ENCODE measurements at regions not wholly inside any gene's neighbourhood (a gene's known extent, or its start where the extent isn't known, plus 50 kb on each side); places are given as distances from the start of the nearest gene placed in this dataset.

- no peak for DNase-seq
- no peak overlapping the region for H2AFZ ChIP-seq (ENCODE audit: low read depth, low read length)
- no peak overlapping the region for H2BK5ac ChIP-seq (ENCODE audit: low read depth, low read length, poor library complexity, severe bottlenecking)
- no peak overlapping the region for H3K23ac ChIP-seq (ENCODE audit: low read length in 2 of 2)
- H3K27ac ChIP-seq (ENCODE audit: low read length, poor library complexity, severe bottlenecking) = no peak overlapping the region
- no peak overlapping the region for H3K14ac ChIP-seq (ENCODE audit: low read length in 2 of 2)
- H3K36me3 ChIP-seq (ENCODE audit: control insufficient read depth in 1 of 2, insufficient read depth in 2 of 2, low read depth in 1 of 2, low read length in 2 of 2) = no peaks in the 10 kb centered on the region
- H3K9me3 ChIP-seq (ENCODE audit: control insufficient read depth, low read length) = peaks cover 12% of the 10 kb centered on the region
- no peak overlapping the region for H3K9ac ChIP-seq (ENCODE audit: low read length)
- no peak overlapping the region for H3K4me3 ChIP-seq (ENCODE audit: insufficient read depth in 1 of 2, low read depth in 1 of 2, low read length in 2 of 2)
- no peak overlapping the region for H2BK120ac ChIP-seq (ENCODE audit: low read depth, low read length)
- H2BK15ac ChIP-seq (ENCODE audit: low read depth, poor library complexity, severe bottlenecking) = no peak overlapping the region
- no peak overlapping the region for H3K4me2 ChIP-seq (ENCODE audit: low read length, poor library complexity, severe bottlenecking)
- no peak overlapping the region for H3K4ac ChIP-seq (ENCODE audit: low read depth in 1 of 2, low read length in 2 of 2)
- no peak overlapping the region for H4K8ac ChIP-seq (ENCODE audit: low read length)
- no peak overlapping the region for H2AK5ac ChIP-seq (ENCODE audit: low read length, severe bottlenecking)
- H3K4me1 ChIP-seq (ENCODE audit: control insufficient read depth, insufficient read depth, low read depth, low read length) = peaks cover 2% of the 10 kb centered on the region
- H4K91ac ChIP-seq (ENCODE audit: low read length) = no peak overlapping the region
- no peaks in the 10 kb centered on the region for H3K79me1 ChIP-seq (replicated peaks; ENCODE audit: low read length, poor library complexity, severe bottlenecking)
- H3K18ac ChIP-seq (ENCODE audit: low read depth in 1 of 2, low read length in 2 of 2) = no peak overlapping the region
- peaks cover 0 to 3% of the 10 kb centered on the region in 2 experiments for H3K27me3 ChIP-seq (ENCODE audit: control insufficient read depth in 1 of 2, insufficient read depth in 1 of 2, low read length in 2 of 2)
- H2BK12ac ChIP-seq (ENCODE audit: low read length in 2 of 2) = no peak overlapping the region
These were observed 173.4 kb downstream of the BMP4 start for GRCh38 chr14:53783256-53783655.

GRCh38 chr14:53780051-53780555 is 176.5 kb downstream of the BMP4 start:
- Histone ChIP-seq H3K4me1 (ENCODE audit: control insufficient read depth, insufficient read depth, low read depth, low read length) (no peaks in the 10 kb centered on the region), H3K79me1 (replicated peaks; ENCODE audit: low read length, poor library complexity, severe bottlenecking) (no peaks in the 10 kb centered on the region), H3K14ac (ENCODE audit: low read length in 2 of 2) (no peak overlapping the region), H3K4me2 (ENCODE audit: low read length, poor library complexity, severe bottlenecking) (no peak overlapping the region), H3K36me3 (ENCODE audit: control insufficient read depth in 1 of 2, insufficient read depth in 2 of 2, low read depth in 1 of 2, low read length in 2 of 2) (no peaks in the 10 kb centered on the region), H3K18ac (ENCODE audit: low read depth in 1 of 2, low read length in 2 of 2) (no peak overlapping the region), H2BK12ac (ENCODE audit: low read length in 2 of 2) (no peak overlapping the region), H2BK120ac (ENCODE audit: low read depth, low read length) (no peak overlapping the region), H4K8ac (ENCODE audit: low read length) (no peak overlapping the region), H3K9ac (ENCODE audit: low read length) (no peak overlapping the region), H3K23ac (ENCODE audit: low read length in 2 of 2) (no peak overlapping the region), H4K91ac (ENCODE audit: low read length) (no peak overlapping the region), H2BK5ac (ENCODE audit: low read depth, low read length, poor library complexity, severe bottlenecking) (no peak overlapping the region), H3K9me3 (ENCODE audit: control insufficient read depth, low read length) (peaks cover 8% of the 10 kb centered on the region), H2AFZ (ENCODE audit: low read depth, low read length) (no peak overlapping the region), H3K27me3 (ENCODE audit: control insufficient read depth in 1 of 2, insufficient read depth in 1 of 2, low read length in 2 of 2) (no peaks in the 10 kb centered on the region), H3K27ac (ENCODE audit: low read length, poor library complexity, severe bottlenecking) (no peak overlapping the region), H3K4ac (ENCODE audit: low read depth in 1 of 2, low read length in 2 of 2) (no peak overlapping the region), H2AK5ac (ENCODE audit: low read length, severe bottlenecking) (no peak overlapping the region), H2BK15ac (ENCODE audit: low read depth, poor library complexity, severe bottlenecking) (no peak overlapping the region), H3K4me3 (ENCODE audit: insufficient read depth in 1 of 2, low read depth in 1 of 2, low read length in 2 of 2) (no peak overlapping the region)
- DNase-seq = no peak
- 95% methylated on average over 6 of the region's 7 CpGs for WGBS

- Histone ChIP-seq H3K9me3 (ENCODE audit: control insufficient read depth, low read length) (peaks cover under 1% of the 10 kb centered on the region), H3K36me3 (ENCODE audit: control insufficient read depth in 1 of 2, insufficient read depth in 2 of 2, low read depth in 1 of 2, low read length in 2 of 2) (no peaks in the 10 kb centered on the region), H4K91ac (ENCODE audit: low read length) (no peak overlapping the region), H2AFZ (ENCODE audit: low read depth, low read length) (no peak overlapping the region), H3K27me3 (ENCODE audit: control insufficient read depth in 1 of 2, insufficient read depth in 1 of 2, low read length in 2 of 2) (no peaks in the 10 kb centered on the region), H2BK120ac (ENCODE audit: low read depth, low read length) (no peak overlapping the region), H3K9ac (ENCODE audit: low read length) (no peak overlapping the region), H2BK12ac (ENCODE audit: low read length in 2 of 2) (no peak overlapping the region), H3K79me1 (replicated peaks; ENCODE audit: low read length, poor library complexity, severe bottlenecking) (no peaks in the 10 kb centered on the region), H3K23ac (ENCODE audit: low read length in 2 of 2) (no peak overlapping the region), H3K4me1 (ENCODE audit: control insufficient read depth, insufficient read depth, low read depth, low read length) (no peaks in the 10 kb centered on the region), H2AK5ac (ENCODE audit: low read length, severe bottlenecking) (no peak overlapping the region), H2BK5ac (ENCODE audit: low read depth, low read length, poor library complexity, severe bottlenecking) (no peak overlapping the region), H3K4ac (ENCODE audit: low read depth in 1 of 2, low read length in 2 of 2) (no peak overlapping the region), H3K27ac (ENCODE audit: low read length, poor library complexity, severe bottlenecking) (no peak overlapping the region), H3K18ac (ENCODE audit: low read depth in 1 of 2, low read length in 2 of 2) (no peak overlapping the region), H3K14ac (ENCODE audit: low read length in 2 of 2) (no peak overlapping the region), H4K8ac (ENCODE audit: low read length) (no peak overlapping the region), H3K4me3 (ENCODE audit: insufficient read depth in 1 of 2, low read depth in 1 of 2, low read length in 2 of 2) (no peak overlapping the region), H3K4me2 (ENCODE audit: low read length, poor library complexity, severe bottlenecking) (no peak overlapping the region), H2BK15ac (ENCODE audit: low read depth, poor library complexity, severe bottlenecking) (no peak overlapping the region)
- 64% methylated on average over 2 of the region's 2 CpGs for WGBS
- DNase-seq = no peak
These were observed 177.3 kb downstream of the BMP4 start for GRCh38 chr14:53779301-53779700.

- Histone ChIP-seq H3K79me1 (replicated peaks; ENCODE audit: low read length, poor library complexity, severe bottlenecking) (no peaks in the 10 kb centered on the region), H2BK120ac (ENCODE audit: low read depth, low read length) (no peak overlapping the region)
These were observed 178.4 kb downstream of the BMP4 start for GRCh38 chr14:53778263-53778662.

More at GRCh38 chr14:53778263-53778662, 178.4 kb downstream of the BMP4 start:
- Histone ChIP-seq H2BK12ac (ENCODE audit: low read length in 2 of 2) (no peak overlapping the region), H3K36me3 (ENCODE audit: control insufficient read depth in 1 of 2, insufficient read depth in 2 of 2, low read depth in 1 of 2, low read length in 2 of 2) (no peaks in the 10 kb centered on the region), H2AK5ac (ENCODE audit: low read length, severe bottlenecking) (no peak overlapping the region), H3K4me2 (ENCODE audit: low read length, poor library complexity, severe bottlenecking) (no peak overlapping the region), H4K8ac (ENCODE audit: low read length) (no peak overlapping the region), H2AFZ (ENCODE audit: low read depth, low read length) (no peak overlapping the region), H3K4me3 (ENCODE audit: insufficient read depth in 1 of 2, low read depth in 1 of 2, low read length in 2 of 2) (no peak overlapping the region), H3K14ac (ENCODE audit: low read length in 2 of 2) (no peak overlapping the region), H3K27me3 (ENCODE audit: control insufficient read depth in 1 of 2, insufficient read depth in 1 of 2, low read length in 2 of 2) (no peaks in the 10 kb centered on the region), H3K18ac (ENCODE audit: low read depth in 1 of 2, low read length in 2 of 2) (no peak overlapping the region), H4K91ac (ENCODE audit: low read length) (no peak overlapping the region), H3K27ac (ENCODE audit: low read length, poor library complexity, severe bottlenecking) (no peak overlapping the region), H3K9me3 (ENCODE audit: control insufficient read depth, low read length) (no peaks in the 10 kb centered on the region), H3K23ac (ENCODE audit: low read length in 2 of 2) (no peak overlapping the region), H3K4ac (ENCODE audit: low read depth in 1 of 2, low read length in 2 of 2) (no peak overlapping the region), H3K4me1 (ENCODE audit: control insufficient read depth, insufficient read depth, low read depth, low read length) (no peaks in the 10 kb centered on the region), H2BK5ac (ENCODE audit: low read depth, low read length, poor library complexity, severe bottlenecking) (no peak overlapping the region), H2BK15ac (ENCODE audit: low read depth, poor library complexity, severe bottlenecking) (no peak overlapping the region), H3K9ac (ENCODE audit: low read length) (no peak overlapping the region)
- no peak for DNase-seq
